Activated CD8-positive, alpha-beta T cell treated with anti-CD3 and anti-CD28 coated beads, Interleukin-2, amount 10 ng/mL, durations not matched to agents 7 days and 5 days (primary cell): ENCODE measurements at regions not wholly inside any gene's neighbourhood (a gene's known extent, or its start where the extent isn't known, plus 50 kb on each side); places are given as distances from the start of the nearest gene placed in this dataset.

Experiments
- ATAC-seq: fragments of 150-1000 bp; cut with Tn5 transposase; one replicate; pipeline ENCODE4 v1.10.0; 2021; ENCODE audit warnings: moderate library complexity
- CTCF ChIA-PET: fragments of 350-600 bp; sonication (Branson Sonifier 250); formaldehyde crosslinking; loops from one replicate; lab custom pipeline; 2021; ENCODE audit warnings: antibody characterized with exemption; lab: Charles Lee
- POLR2A ChIA-PET: fragments of 350-600 bp; sonication (Branson Sonifier 250); formaldehyde crosslinking; loops from one replicate; lab custom pipeline; 2021; ENCODE audit warnings: antibody characterized with exemption; lab: Charles Lee
- DNase-seq: peaks from one replicate; pipeline ENCODE4 v3.0.0-alpha.2; 2020
- H3K27ac Mint-ChIP-seq: one replicate; pipeline ENCODE4 v1.8.0; 2021; ENCODE audit warnings: mild to moderate bottlenecking, mixed read lengths
- H3K27me3 Mint-ChIP-seq: one replicate; pipeline ENCODE4 v1.8.0; 2021; ENCODE audit warnings: low read depth, mixed read lengths
- H3K36me3 Mint-ChIP-seq: one replicate; pipeline ENCODE4 v1.8.0; 2021; ENCODE audit warnings: low read depth, mixed read lengths
- H3K4me1 Mint-ChIP-seq: one replicate; pipeline ENCODE4 v1.8.0; 2021; ENCODE audit warnings: low read depth, mixed read lengths
- H3K4me3 Mint-ChIP-seq: one replicate; pipeline ENCODE4 v1.8.0; 2021; ENCODE audit warnings: mild to moderate bottlenecking, mixed read lengths
- H3K9me3 Mint-ChIP-seq: one replicate; pipeline ENCODE4 v1.8.0; 2022; ENCODE audit warnings: mixed read lengths; ENCODE audit not compliant: insufficient read depth

DNA sequence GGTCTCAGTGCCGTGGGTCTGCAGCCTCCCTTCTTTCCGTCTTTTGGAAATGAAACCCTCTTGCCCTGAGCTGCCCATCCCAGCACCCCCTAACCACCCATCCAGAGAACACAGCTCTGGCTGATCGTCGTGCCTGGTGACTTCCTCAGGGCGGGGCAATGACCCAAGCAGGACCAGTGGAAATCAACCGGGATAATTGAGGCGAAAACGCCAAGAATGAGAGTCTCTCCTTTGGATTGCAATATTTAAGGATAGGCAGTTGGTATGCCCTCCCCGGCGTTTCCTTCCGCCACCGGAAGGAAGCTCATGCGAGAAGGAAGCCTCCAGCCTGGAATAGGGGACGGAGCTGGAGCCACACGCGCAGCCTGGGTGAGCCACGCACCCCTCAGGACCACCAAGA lies 73.7 kb upstream of the PFKP start:
- H3K27me3 Mint-ChIP-seq: peaks cover 2% of the 10 kb centered on the region
- H3K4me3 Mint-ChIP-seq: no peak overlapping the region
- no peak for ATAC-seq
- CTCF ChIA-PET: no interaction called here
- POLR2A ChIA-PET: no interaction called here
- no peak overlapping the region for H3K27ac Mint-ChIP-seq
- H3K9me3 Mint-ChIP-seq: no peaks in the 10 kb centered on the region
- H3K4me1 Mint-ChIP-seq: no peaks in the 10 kb centered on the region
- H3K36me3 Mint-ChIP-seq: no peaks in the 10 kb centered on the region
- no peak for DNase-seq

DNA sequence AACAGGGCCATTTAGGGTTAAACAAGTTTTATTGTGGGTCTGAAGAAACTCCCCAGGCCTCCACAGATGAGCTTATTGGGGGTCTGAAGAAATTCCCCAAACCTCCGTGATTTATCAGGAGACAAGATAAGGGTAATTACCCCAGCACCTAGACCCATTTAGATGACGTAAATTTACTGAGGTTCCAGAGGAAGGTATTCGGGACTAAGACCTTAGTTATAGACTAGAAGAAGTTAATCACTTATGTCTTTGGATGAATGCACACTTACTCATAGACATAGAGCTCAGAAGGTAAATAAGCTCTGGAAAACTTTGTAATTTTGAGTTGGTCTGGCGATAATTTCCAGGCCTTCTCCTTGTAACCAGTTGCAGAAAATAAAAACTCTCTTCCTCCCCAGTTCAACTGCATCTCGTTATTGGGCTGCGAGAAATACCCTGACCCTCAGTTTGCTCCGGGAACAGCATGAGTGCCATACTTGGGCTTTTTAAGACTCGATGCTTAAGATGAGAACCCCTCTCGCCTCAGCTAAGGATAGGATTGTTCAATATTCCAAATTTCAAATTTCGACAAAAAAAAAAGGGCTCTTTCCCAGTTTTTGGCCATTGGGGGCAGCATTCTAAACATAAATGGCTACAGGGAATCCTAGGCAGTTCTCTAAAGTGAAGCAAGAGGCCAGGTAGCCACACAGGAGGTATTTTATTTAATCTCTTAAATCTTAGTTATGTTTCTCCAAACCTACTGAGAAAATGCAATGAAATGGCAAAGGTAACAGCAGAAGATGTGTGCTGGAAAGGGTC lies 74.7 kb upstream of the PFKP start:
- ATAC-seq: no peak
- no peaks in the 10 kb centered on the region for H3K4me1 Mint-ChIP-seq
- no peak overlapping the region for H3K27ac Mint-ChIP-seq
- no peaks in the 10 kb centered on the region for H3K9me3 Mint-ChIP-seq
- H3K4me3 Mint-ChIP-seq: no peak overlapping the region
- no peaks in the 10 kb centered on the region for H3K36me3 Mint-ChIP-seq
- DNase-seq: no peak
- ChIA-PET POLR2A (no interaction called here), CTCF (interaction anchor here (0.6 kb wide), 1 partner anchor 333 kb away, joined by 3 read pairs; no protein-coding TSS in a partner anchor)
- peaks cover 2% of the 10 kb centered on the region for H3K27me3 Mint-ChIP-seq

DNA sequence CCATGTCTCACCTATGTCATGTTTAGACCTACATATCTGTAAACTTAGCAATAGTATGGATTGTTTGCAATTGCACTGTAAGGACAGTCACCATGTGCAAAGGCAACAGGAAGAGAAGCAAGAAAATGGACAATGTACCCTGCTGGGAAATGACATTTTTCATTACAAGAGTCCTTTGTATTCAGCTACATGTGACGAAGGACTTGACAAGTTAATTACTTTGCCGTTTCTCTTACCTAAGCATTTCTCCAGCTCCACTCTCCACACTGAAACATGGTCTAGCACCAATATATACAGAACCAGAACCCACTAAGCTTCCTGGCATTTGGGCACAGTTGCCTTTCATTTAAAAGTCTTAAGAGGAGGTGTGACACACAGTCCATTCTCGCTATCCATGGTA lies 76.6 kb upstream of the PFKP start:
- H3K4me1 Mint-ChIP-seq: peaks cover 3% of the 10 kb centered on the region
- no peaks in the 10 kb centered on the region for H3K9me3 Mint-ChIP-seq
- no peak for ATAC-seq
- no peak overlapping the region for H3K27ac Mint-ChIP-seq
- no peak for DNase-seq
- H3K4me3 Mint-ChIP-seq: no peak overlapping the region
- H3K27me3 Mint-ChIP-seq: peaks cover 10% of the 10 kb centered on the region
- H3K36me3 Mint-ChIP-seq: no peaks in the 10 kb centered on the region
- ChIA-PET CTCF (no interaction called here), POLR2A (no interaction called here)

DNA sequence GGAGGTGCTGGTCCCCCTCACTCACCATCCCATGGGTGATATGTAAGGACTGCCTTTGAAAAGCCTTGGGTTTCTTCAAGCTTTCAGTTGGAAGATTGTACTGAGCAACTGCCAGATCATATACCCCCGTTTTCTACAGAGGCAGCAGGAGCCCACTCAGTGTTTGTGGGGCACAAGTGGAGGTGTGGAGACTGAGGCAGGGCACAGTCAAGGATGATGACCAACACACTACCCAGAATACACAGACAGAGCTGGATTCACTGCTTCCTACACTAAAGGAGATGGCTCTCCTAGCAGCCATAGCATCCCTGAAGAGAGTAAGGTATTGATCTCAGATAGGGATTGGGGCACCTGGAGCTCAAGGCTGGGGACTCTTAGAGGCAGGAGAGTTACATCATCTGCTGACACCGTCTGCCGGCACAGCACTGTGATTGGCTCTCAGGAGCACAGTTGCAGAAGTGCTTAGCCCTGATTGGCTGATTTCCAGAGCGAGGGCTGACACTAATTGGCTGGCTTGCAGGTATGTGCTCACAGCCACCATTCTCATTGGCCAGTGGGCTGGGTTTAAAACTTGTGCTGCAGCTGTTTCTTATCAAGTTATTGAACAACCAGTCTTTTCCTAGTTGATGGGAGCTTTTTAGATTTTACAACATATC lies 77.9 kb upstream of the PFKP start:
- POLR2A ChIA-PET: no interaction called here

DNA sequence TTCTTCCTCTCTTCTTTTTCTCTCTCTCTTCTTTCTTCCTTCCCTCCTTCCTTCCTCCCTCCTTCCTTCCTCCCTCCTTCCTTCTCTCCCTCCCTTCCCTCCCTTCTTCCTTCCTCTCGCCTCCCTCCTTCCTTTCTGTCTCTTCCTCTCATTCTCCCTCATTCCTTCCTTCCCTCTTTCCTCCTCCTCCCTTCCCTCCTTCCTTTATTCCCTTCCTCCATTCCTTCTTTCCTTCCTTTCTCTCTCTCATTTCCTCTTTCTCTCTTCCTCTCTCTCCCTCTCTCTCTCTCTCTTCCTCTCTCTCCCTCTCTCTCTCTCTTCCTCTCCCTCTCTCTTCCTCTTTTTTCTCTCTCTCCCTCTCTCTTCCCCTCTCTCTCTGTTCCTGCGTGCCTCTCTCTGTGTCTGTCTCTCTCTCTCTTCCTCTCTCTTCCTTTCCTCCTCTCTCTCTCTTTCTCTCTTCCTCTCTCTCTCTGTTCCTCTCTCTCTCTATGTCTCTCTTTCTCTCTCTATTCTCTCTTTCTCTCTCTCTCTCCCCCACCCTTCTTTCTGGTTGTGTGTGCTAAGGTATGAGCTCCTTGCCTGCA lies 80.1 kb upstream of the PFKP start:
- peaks cover 3% of the 10 kb centered on the region for H3K4me1 Mint-ChIP-seq
- CTCF ChIA-PET: no interaction called here
- POLR2A ChIA-PET: no interaction called here
- no peaks in the 10 kb centered on the region for H3K9me3 Mint-ChIP-seq
- no peak overlapping the region for H3K27ac Mint-ChIP-seq
- no peak overlapping the region for H3K4me3 Mint-ChIP-seq
- no peak for ATAC-seq
- H3K36me3 Mint-ChIP-seq: no peaks in the 10 kb centered on the region
- no peak for DNase-seq
- H3K27me3 Mint-ChIP-seq: peaks cover 9% of the 10 kb centered on the region

More for the DNA sequence above, 77.9 kb upstream of the PFKP start:
- no peaks in the 10 kb centered on the region for H3K36me3 Mint-ChIP-seq
- ATAC-seq (no peak), DNase-seq (no peak)
- CTCF ChIA-PET: no interaction called here
- no peak overlapping the region for H3K4me3 Mint-ChIP-seq
- no peaks in the 10 kb centered on the region for H3K9me3 Mint-ChIP-seq
- H3K27ac Mint-ChIP-seq: no peak overlapping the region
- peaks cover 3% of the 10 kb centered on the region for H3K4me1 Mint-ChIP-seq
- H3K27me3 Mint-ChIP-seq: peaks cover 9% of the 10 kb centered on the region

DNA sequence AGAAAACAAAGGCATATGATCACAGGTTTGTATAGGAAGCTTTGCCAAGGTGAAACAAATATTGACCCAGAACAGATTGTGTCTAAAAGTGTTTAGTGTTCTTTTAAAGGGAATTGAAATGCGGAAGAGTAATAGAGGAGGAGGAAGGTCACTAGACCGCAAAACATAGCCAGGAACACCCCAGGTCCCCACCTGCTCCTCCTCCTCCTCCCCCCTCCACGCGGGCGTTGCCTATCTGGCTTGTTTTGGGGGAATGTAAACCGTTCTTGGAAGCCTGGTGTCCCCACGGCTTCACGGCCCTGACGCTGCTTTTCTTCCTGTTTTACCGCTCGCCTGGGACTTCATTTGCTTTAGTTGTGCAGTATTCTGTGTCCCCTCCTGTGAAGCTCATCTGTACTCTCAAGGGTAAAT lies 81.0 kb upstream of the PFKP start:
- no peak overlapping the region for H3K4me3 Mint-ChIP-seq
- CTCF ChIA-PET: no interaction called here
- ATAC-seq: no peak
- POLR2A ChIA-PET: no interaction called here
- H3K4me1 Mint-ChIP-seq: peaks cover 3% of the 10 kb centered on the region
- H3K27ac Mint-ChIP-seq: no peak overlapping the region
- no peaks in the 10 kb centered on the region for H3K9me3 Mint-ChIP-seq
- peaks cover 9% of the 10 kb centered on the region for H3K27me3 Mint-ChIP-seq
- H3K36me3 Mint-ChIP-seq: no peaks in the 10 kb centered on the region
- no peak for DNase-seq

DNA sequence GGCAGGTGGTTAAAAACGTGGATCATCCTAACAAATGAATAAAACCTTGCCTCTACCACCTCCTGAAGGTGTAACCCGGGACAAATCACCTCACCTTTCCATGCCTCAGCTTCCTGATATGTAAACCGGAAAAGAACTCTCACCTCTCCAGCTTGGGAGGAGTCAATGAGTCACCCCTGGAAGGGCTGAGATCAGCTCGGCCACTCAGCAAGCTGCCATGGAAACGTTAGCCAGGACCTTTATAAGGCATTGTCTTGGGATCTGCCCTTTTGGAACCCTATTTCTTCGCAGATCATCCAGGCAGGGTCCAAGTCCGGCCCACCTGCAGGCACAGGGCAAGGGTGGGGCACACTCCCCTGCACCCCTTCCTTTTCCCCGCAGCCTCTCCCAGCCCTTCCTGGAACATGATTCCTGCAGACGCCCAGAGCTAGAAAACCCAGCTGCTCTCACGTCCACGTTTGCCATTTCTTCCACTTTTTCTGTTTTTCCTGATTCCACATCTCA lies 81.6 kb upstream of the PFKP start:
- no peaks in the 10 kb centered on the region for H3K36me3 Mint-ChIP-seq
- peaks cover 9% of the 10 kb centered on the region for H3K27me3 Mint-ChIP-seq
- DNase-seq (no peak), ATAC-seq (no peak)
- H3K27ac Mint-ChIP-seq: no peak overlapping the region
- ChIA-PET POLR2A (no interaction called here), CTCF (no interaction called here)
- H3K9me3 Mint-ChIP-seq: no peaks in the 10 kb centered on the region
- no peak overlapping the region for H3K4me3 Mint-ChIP-seq
- H3K4me1 Mint-ChIP-seq: peaks cover 3% of the 10 kb centered on the region

DNA sequence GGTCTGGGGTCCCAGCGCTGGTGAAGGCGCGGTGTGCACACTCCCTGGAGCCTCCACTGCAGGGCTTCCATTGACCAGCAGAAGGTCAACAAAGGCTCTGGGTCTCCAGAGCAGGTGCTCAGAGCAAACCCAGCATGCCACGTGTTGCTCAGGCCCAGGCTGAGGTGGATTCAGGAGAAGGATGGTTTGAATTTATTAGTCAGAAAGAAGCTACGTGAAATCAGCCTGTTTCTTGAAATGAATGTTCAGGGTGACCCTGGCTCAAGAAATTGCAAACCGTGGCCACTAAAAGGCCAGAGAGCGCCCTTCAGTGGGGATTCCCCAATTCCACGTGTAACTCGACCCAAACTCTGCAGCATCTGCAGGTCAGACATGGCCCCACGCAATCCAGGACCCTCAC lies 82.7 kb upstream of the PFKP start:
- no peaks in the 10 kb centered on the region for H3K36me3 Mint-ChIP-seq
- CTCF ChIA-PET: no interaction called here
- H3K4me3 Mint-ChIP-seq: no peak overlapping the region
- POLR2A ChIA-PET: no interaction called here
- no peak overlapping the region for H3K27ac Mint-ChIP-seq
- DNase-seq (no peak), ATAC-seq (no peak)
- peaks cover 9% of the 10 kb centered on the region for H3K27me3 Mint-ChIP-seq
- H3K4me1 Mint-ChIP-seq: peaks cover 3% of the 10 kb centered on the region
- H3K9me3 Mint-ChIP-seq: no peaks in the 10 kb centered on the region

DNA sequence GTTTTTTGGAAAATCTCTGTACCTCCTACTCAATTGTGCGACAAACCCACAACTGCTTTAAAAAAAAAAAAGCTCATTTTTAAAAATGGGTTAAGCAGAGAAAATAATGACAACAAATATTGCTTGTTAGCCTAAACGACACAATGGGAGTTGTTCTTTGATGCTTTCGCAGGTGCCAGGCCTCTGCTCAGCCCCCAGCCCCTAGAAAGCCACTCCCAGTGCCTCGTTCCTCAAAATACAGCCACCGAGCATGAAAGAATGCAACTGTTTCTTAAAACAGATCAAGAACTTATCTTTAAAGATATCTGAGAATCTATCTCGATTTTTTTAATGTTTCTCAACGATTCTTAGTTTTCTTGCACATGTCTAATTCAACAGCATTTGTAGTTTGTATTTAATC lies 85.2 kb upstream of the PFKP start:
- Mint-ChIP-seq H3K27ac (no peak overlapping the region), H3K4me3 (no peak overlapping the region), H3K27me3 (peaks cover 9% of the 10 kb centered on the region), H3K4me1 (peaks cover 3% of the 10 kb centered on the region), H3K36me3 (no peaks in the 10 kb centered on the region), H3K9me3 (no peaks in the 10 kb centered on the region)
- no peak for ATAC-seq
- ChIA-PET CTCF (no interaction called here), POLR2A (no interaction called here)
- DNase-seq: no peak

DNA sequence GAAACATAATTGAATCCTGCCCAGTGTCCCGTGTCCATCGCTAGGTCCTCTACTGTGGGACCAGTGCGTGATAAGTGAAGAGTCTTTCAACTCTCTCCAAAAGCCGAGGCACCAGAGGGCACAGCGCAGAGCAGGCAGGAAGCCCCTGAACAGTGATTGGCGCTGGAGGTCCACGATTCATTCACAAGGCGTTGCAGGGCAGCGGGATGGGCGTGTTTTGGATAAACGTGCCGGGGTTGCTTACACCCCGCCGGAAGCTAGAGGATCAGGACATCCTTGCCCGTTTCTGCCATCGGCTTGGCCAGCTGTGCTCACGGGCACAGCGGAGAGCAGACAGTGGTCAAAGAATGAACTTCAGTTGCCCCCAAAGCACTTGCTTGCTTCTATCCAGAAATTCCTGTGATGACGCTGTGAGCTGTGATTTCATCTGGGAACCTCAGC lies 86.0 kb upstream of the PFKP start:
- H3K4me1 Mint-ChIP-seq: peaks cover 3% of the 10 kb centered on the region
- ATAC-seq (no peak), DNase-seq (no peak)
- H3K4me3 Mint-ChIP-seq: no peak overlapping the region
- H3K27ac Mint-ChIP-seq: no peak overlapping the region
- ChIA-PET POLR2A (no interaction called here), CTCF (no interaction called here)
- no peaks in the 10 kb centered on the region for H3K9me3 Mint-ChIP-seq
- peaks cover 6% of the 10 kb centered on the region for H3K27me3 Mint-ChIP-seq
- H3K36me3 Mint-ChIP-seq: no peaks in the 10 kb centered on the region

DNA sequence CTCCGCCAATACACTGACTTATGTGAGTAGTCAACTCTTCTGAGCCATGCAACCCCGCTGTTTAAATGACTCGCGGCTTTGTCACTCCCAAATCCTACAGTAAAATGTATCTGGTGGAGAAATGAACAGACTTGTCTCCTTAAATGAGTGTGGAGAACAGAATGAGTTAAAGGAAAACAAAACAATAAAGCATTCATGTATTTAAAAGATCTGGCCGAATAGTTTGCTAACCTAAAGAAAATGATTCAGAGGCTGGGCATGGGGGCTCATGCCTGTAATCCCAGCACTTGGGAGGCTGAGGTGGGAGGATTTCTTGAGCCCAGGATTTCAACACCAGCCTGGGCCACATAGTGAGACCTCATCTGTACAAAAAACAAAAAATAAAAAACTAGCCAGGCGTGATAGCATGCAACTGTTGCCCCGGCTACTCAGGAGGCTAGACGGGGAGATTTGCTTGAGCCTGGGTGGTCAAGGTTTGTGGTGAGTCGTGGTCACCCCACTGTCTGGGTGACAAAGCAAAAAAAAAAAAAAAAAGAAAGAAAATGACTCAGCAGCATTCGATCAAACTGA lies 86.5 kb upstream of the PFKP start:
- no peaks in the 10 kb centered on the region for H3K36me3 Mint-ChIP-seq
- no peaks in the 10 kb centered on the region for H3K9me3 Mint-ChIP-seq
- no peak overlapping the region for H3K27ac Mint-ChIP-seq
- no peak for ATAC-seq
- no peak overlapping the region for H3K4me3 Mint-ChIP-seq
- no peaks in the 10 kb centered on the region for H3K4me1 Mint-ChIP-seq
- peaks cover 2% of the 10 kb centered on the region for H3K27me3 Mint-ChIP-seq
- POLR2A ChIA-PET: no interaction called here
- no peak for DNase-seq
- CTCF ChIA-PET: no interaction called here

DNA sequence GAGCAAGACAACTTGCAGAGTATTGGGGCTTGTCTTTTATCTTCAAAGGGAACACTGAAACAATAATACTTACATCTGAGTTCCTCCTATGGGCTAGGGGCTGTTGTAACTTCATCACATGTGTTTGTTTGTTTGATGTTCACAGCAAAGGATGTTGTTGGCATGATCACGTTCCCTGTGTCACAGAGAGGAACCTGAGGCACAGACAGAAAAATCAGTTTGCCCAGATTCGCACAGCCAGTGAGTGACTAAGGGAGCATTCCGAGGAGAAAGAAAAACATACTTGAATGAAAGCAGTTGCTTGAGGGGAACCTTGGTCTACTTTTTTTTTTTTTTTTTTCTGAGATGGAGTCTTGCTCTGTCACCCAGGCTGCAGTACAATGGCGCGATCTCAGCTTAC lies 87.2 kb upstream of the PFKP start:
- CTCF ChIA-PET: no interaction called here
- H3K27ac Mint-ChIP-seq: no peak overlapping the region

More for the DNA sequence above, 87.2 kb upstream of the PFKP start:
- DNase-seq (no peak), ATAC-seq (no peak)
- Mint-ChIP-seq H3K4me1 (no peaks in the 10 kb centered on the region), H3K9me3 (no peaks in the 10 kb centered on the region), H3K27me3 (peaks cover 2% of the 10 kb centered on the region), H3K4me3 (no peak overlapping the region), H3K36me3 (no peaks in the 10 kb centered on the region)
- POLR2A ChIA-PET: no interaction called here
